Neural cell (in vitro differentiated cells): ENCODE measurements at regions not wholly inside any gene's neighbourhood (a gene's known extent, or its start where the extent isn't known, plus 50 kb on each side); places are given as distances from the start of the nearest gene placed in this dataset.

ENCODE experiments used
- H2AFZ ChIP-seq: fragments of 200-600, 300-800 bp; sonication (generic), shearing (Covaris generic); 2 replicates; pipeline ENCODE4 v1.6.0; 2014; ENCODE audit warnings: low read depth, mild to moderate bottlenecking, antibody characterized with exemption, low read length, moderate library complexity
- H3F3A ChIP-seq: fragments of 200-600 bp; shearing (Covaris generic); 2 replicates; pipeline ENCODE4 v1.6.1; 2016; ENCODE audit warnings: mild to moderate bottlenecking, moderate library complexity, mixed read lengths, antibody characterized with exemption, low read length; ENCODE audit not compliant: insufficient read depth, poor library complexity, severe bottlenecking
- H3K27ac ChIP-seq: fragments of 200-600, 300-800 bp; sonication (generic), shearing (Covaris generic); 2 replicates; pipeline ENCODE4 v1.5.1; 2014; ENCODE audit warnings: mild to moderate bottlenecking, low read length, moderate library complexity
- H3K27me3 ChIP-seq: fragments of 300-800, 200-600 bp; sonication (generic), shearing (Covaris generic); 2 replicates; pipeline ENCODE4 v1.6.0; 2014; ENCODE audit warnings: mild to moderate bottlenecking, low read depth, low read length, moderate library complexity; ENCODE audit not compliant: insufficient read depth
- H3K36me3 ChIP-seq: fragments of 300-800, 200-600 bp; sonication (generic), shearing (Covaris generic); 2 replicates; pipeline ENCODE4 v1.5.1; 2014; ENCODE audit warnings: mild to moderate bottlenecking, antibody characterized with exemption, low read length, moderate library complexity; ENCODE audit not compliant: insufficient read depth
- H3K4me2 ChIP-seq: fragments of 300-800, 200-600 bp; sonication (generic), shearing (Covaris generic); 2 replicates; pipeline ENCODE4 v1.6.0; 2014; ENCODE audit warnings: mild to moderate bottlenecking, low read length
- H3K4me3 ChIP-seq: fragments of 300-800, 200-600 bp; sonication (generic), shearing (Covaris generic); 2 replicates; pipeline ENCODE4 v1.5.1; 2014; ENCODE audit warnings: mild to moderate bottlenecking, low read length, moderate library complexity
- H3K79me2 ChIP-seq: fragments of 200-600 bp; shearing (Covaris generic); replicated peaks from 2 replicates; pipeline ENCODE4 v1.6.0; 2014; ENCODE audit warnings: mild to moderate bottlenecking, low read length, moderate library complexity; ENCODE audit not compliant: insufficient read depth
- H3K9ac ChIP-seq: fragments of 300-800, 200-600 bp; sonication (generic), shearing (Covaris generic); 2 replicates; pipeline ENCODE4 v1.6.1; 2016; ENCODE audit warnings: mild to moderate bottlenecking, low read length, mixed read lengths
- H3K9me2 ChIP-seq: fragments of 200-600 bp; shearing (Covaris generic); 2 replicates; pipeline ENCODE4 v1.6.1; 2016; ENCODE audit warnings: mild to moderate bottlenecking, low read length, mixed read lengths; ENCODE audit not compliant: insufficient read depth
- H3K9me3 ChIP-seq: fragments of 200-600, 300-800 bp; sonication (generic), shearing (Covaris generic); 2 replicates; pipeline ENCODE4 v1.6.1; 2016; ENCODE audit warnings: mild to moderate bottlenecking, mixed run types, low read length, moderate library complexity, mixed read lengths
- H4K20me1 ChIP-seq: fragments of 200-600 bp; shearing (Covaris generic); 2 replicates; pipeline ENCODE4 v1.6.1; 2016; ENCODE audit warnings: mild to moderate bottlenecking, mixed run types; ENCODE audit not compliant: insufficient read depth
- CTCF ChIP-seq: fragments of 450-650 bp; IDR thresholded peaks from 2 replicates; pipeline ENCODE4 v1.5.1; 2014; ENCODE audit warnings: antibody characterized with exemption, mild to moderate bottlenecking, moderate library complexity; ENCODE audit not compliant: poor library complexity, severe bottlenecking
- EP300 ChIP-seq: fragments of 450-650 bp; conservative IDR thresholded peaks from 2 replicates; pipeline ENCODE4 v1.6.1; 2014; ENCODE audit warnings: antibody characterized with exemption, mild to moderate bottlenecking, moderate library complexity; ENCODE audit not compliant: poor library complexity, severe bottlenecking
- EZH2 ChIP-seq: fragments of 200-600, 300-800 bp; shearing (Covaris generic), sonication (generic); IDR thresholded peaks from 2 replicates; pipeline ENCODE4 v1.6.1; 2014; ENCODE audit warnings: antibody characterized with exemption, low read length, borderline replicate concordance, mild to moderate bottlenecking; ENCODE audit not compliant: insufficient read depth, poor library complexity, severe bottlenecking
- MXI1 ChIP-seq: fragments of 450-650 bp; conservative IDR thresholded peaks from 2 replicates; pipeline ENCODE4 v1.6.1; 2014; ENCODE audit warnings: antibody characterized with exemption, mild to moderate bottlenecking; ENCODE audit not compliant: poor library complexity, severe bottlenecking
- POLR2AphosphoS5 ChIP-seq: IDR thresholded peaks from 2 replicates; pipeline ENCODE4 v1.6.1; 2012
- RAD21 ChIP-seq: fragments of 450-650 bp; conservative IDR thresholded peaks from 2 replicates; pipeline ENCODE4 v1.6.1; 2014; ENCODE audit warnings: antibody characterized with exemption, mild to moderate bottlenecking, moderate library complexity
- SMC3 ChIP-seq: fragments of 450-650 bp; conservative IDR thresholded peaks from 2 replicates; pipeline ENCODE4 v1.6.1; 2014; ENCODE audit warnings: antibody characterized with exemption, mild to moderate bottlenecking, moderate library complexity; ENCODE audit not compliant: poor library complexity
- TAF1 ChIP-seq: IDR thresholded peaks from 2 replicates; pipeline ENCODE4 v1.6.1; 2012; ENCODE audit warnings: low read depth
- TF ChIP-seq, protein P1 (sequence below): IDR thresholded peaks from 2 replicates; pipeline ENCODE4 v1.6.1; 2012; ENCODE audit warnings: borderline replicate concordance

GRCh38 chr12:92549516-92549915, 153.3 kb upstream of the PLEKHG7 start:
- Histone ChIP-seq H3K9me3 (no peaks in the 10 kb centered on the region), H3K9ac (no peak overlapping the region), H3K79me2 (no peaks in the 10 kb centered on the region), H3K36me3 (no peaks in the 10 kb centered on the region), H4K20me1 (no peaks in the 10 kb centered on the region), H3K9me2 (no peaks in the 10 kb centered on the region), H2AFZ (no peak overlapping the region), H3K4me3 (no peak overlapping the region), H3K4me2 (no peak overlapping the region), H3F3A (no peaks in the 10 kb centered on the region), H3K27ac (no peak overlapping the region), H3K27me3 (no peaks in the 10 kb centered on the region)
- TF ChIP-seq SMC3, result no peak
- TF ChIP-seq POLR2AphosphoS5, result no peak
- TF ChIP-seq, protein P1, sequence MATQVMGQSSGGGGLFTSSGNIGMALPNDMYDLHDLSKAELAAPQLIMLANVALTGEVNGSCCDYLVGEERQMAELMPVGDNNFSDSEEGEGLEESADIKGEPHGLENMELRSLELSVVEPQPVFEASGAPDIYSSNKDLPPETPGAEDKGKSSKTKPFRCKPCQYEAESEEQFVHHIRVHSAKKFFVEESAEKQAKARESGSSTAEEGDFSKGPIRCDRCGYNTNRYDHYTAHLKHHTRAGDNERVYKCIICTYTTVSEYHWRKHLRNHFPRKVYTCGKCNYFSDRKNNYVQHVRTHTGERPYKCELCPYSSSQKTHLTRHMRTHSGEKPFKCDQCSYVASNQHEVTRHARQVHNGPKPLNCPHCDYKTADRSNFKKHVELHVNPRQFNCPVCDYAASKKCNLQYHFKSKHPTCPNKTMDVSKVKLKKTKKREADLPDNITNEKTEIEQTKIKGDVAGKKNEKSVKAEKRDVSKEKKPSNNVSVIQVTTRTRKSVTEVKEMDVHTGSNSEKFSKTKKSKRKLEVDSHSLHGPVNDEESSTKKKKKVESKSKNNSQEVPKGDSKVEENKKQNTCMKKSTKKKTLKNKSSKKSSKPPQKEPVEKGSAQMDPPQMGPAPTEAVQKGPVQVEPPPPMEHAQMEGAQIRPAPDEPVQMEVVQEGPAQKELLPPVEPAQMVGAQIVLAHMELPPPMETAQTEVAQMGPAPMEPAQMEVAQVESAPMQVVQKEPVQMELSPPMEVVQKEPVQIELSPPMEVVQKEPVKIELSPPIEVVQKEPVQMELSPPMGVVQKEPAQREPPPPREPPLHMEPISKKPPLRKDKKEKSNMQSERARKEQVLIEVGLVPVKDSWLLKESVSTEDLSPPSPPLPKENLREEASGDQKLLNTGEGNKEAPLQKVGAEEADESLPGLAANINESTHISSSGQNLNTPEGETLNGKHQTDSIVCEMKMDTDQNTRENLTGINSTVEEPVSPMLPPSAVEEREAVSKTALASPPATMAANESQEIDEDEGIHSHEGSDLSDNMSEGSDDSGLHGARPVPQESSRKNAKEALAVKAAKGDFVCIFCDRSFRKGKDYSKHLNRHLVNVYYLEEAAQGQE, result no peak
- TF ChIP-seq RAD21, result no peak
- no peak for TF ChIP-seq EP300
- TF ChIP-seq MXI1, result no peak
- no peak for TF ChIP-seq EZH2
- TF ChIP-seq TAF1, result no peak
- no peak for TF ChIP-seq CTCF

DNA sequence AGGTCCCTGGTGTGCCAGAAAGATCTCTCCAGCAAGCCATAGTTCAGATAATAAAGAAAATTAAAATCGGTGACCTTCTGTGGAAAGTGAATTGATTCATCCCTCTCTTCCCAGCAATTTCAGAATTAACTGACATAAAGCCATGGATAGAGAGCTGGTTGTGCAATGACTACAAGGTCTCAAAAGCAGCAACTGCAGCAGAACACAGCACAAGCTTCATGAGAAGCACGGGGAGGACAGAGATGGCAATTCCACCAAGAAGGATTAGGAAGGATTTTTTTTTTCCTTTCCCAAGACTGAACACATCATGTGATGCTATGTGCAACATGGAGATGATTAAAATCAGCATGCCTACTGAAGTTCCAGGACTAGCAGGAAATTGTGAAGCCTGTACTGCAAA, 154.9 kb upstream of the PLEKHG7 start:
- H2AFZ ChIP-seq, result no peak overlapping the region
- no peak overlapping the region for H3K4me3 ChIP-seq
- H3K27ac ChIP-seq, result no peak overlapping the region
- H3K36me3 ChIP-seq, result no peaks in the 10 kb centered on the region
- H3K79me2 ChIP-seq, result no peaks in the 10 kb centered on the region
- H3K9me2 ChIP-seq, result no peaks in the 10 kb centered on the region
- no peak for TF ChIP-seq TAF1
- TF ChIP-seq MXI1, result no peak
- no peak for TF ChIP-seq POLR2AphosphoS5
- no peak for TF ChIP-seq CTCF
- TF ChIP-seq EP300, result no peak
- TF ChIP-seq, protein P1, result no peak
- no peak for TF ChIP-seq RAD21
- TF ChIP-seq SMC3, result no peak
- TF ChIP-seq EZH2, result no peak
- H3K9me3 ChIP-seq, result no peaks in the 10 kb centered on the region
- H4K20me1 ChIP-seq, result no peaks in the 10 kb centered on the region
- no peaks in the 10 kb centered on the region for H3F3A ChIP-seq
- H3K4me2 ChIP-seq, result no peak overlapping the region
- no peak overlapping the region for H3K9ac ChIP-seq
- H3K27me3 ChIP-seq, result no peaks in the 10 kb centered on the region
